Astrocyte (in vitro differentiated cells and primary cell): ENCODE measurements at regions not wholly inside any gene's neighbourhood (a gene's known extent, or its start where the extent isn't known, plus 50 kb on each side); places are given as distances from the start of the nearest gene placed in this dataset.

Experiments used
- DNase-seq: peaks from one replicate; pipeline ENCODE4 v3.0.0-alpha.2; 2010; ENCODE audit warnings: low read depth
- FAIRE-seq: peaks from 2 replicates; lab custom pipeline; 2011; peaks lifted over from hg19 to GRCh38; lab: Jason Lieb, UNC
- H2AFZ ChIP-seq: 2 replicates; pipeline ENCODE4 v1.6.0; 2012; ENCODE audit warnings: low read depth, low read length, inconsistent platforms
- H3K27ac ChIP-seq: 2 replicates; pipeline ENCODE4 v1.5.1; 2011; ENCODE audit warnings: low read depth, low read length, inconsistent platforms
- H3K27me3 ChIP-seq: 2 replicates; pipeline ENCODE4 v1.6.0; 2011; ENCODE audit warnings: low read length, inconsistent platforms; ENCODE audit not compliant: insufficient read depth
- H3K36me3 ChIP-seq: 2 replicates; pipeline ENCODE4 v1.5.1; 2011; ENCODE audit warnings: low read length, inconsistent platforms; ENCODE audit not compliant: insufficient read depth
- H3K4me1 ChIP-seq: 2 replicates; pipeline ENCODE4 v1.5.1; 2011; ENCODE audit warnings: low read length, inconsistent platforms; ENCODE audit not compliant: insufficient read depth
- H3K4me2 ChIP-seq: 2 replicates; pipeline ENCODE4 v1.6.0; 2012; ENCODE audit warnings: low read length, inconsistent platforms
- H3K4me3 ChIP-seq: 2 replicates; pipeline ENCODE4 v1.5.1; 2011; ENCODE audit warnings: low read depth, mild to moderate bottlenecking, low read length, inconsistent platforms; ENCODE audit not compliant: insufficient read depth
- H3K79me2 ChIP-seq: 2 replicates; pipeline ENCODE4 v1.6.0; 2012; ENCODE audit warnings: mild to moderate bottlenecking, low read length, inconsistent platforms; ENCODE audit not compliant: insufficient read depth
- H3K9ac ChIP-seq: 2 replicates; pipeline ENCODE4 v1.6.0; 2012; ENCODE audit warnings: mild to moderate bottlenecking, low read length, inconsistent platforms
- H3K9me3 ChIP-seq: 2 replicates; pipeline ENCODE4 v1.5.1; 2012; ENCODE audit warnings: low read depth, mild to moderate bottlenecking, low read length, inconsistent platforms; ENCODE audit not compliant: insufficient read depth
- H4K20me1 ChIP-seq: 2 replicates; pipeline ENCODE4 v1.6.0; 2012; ENCODE audit warnings: low read length, inconsistent platforms; ENCODE audit not compliant: insufficient read depth
- H3K27ac Mint-ChIP-seq: one replicate; pipeline ENCODE4 v1.8.0; 2021; ENCODE audit warnings: mild to moderate bottlenecking, mixed read lengths; ENCODE audit not compliant: unreplicated experiment
- H3K27me3 Mint-ChIP-seq: one replicate; pipeline ENCODE4 v1.8.0; 2021; ENCODE audit warnings: low read depth, mixed read lengths; ENCODE audit not compliant: unreplicated experiment
- H3K36me3 Mint-ChIP-seq: one replicate; pipeline ENCODE4 v1.8.0; 2021; ENCODE audit warnings: low read depth, mixed read lengths; ENCODE audit not compliant: unreplicated experiment
- H3K4me1 Mint-ChIP-seq: one replicate; pipeline ENCODE4 v1.8.0; 2021; ENCODE audit warnings: low read depth, mixed read lengths; ENCODE audit not compliant: unreplicated experiment
- H3K4me3 Mint-ChIP-seq: one replicate; pipeline ENCODE4 v1.8.0; 2021; ENCODE audit warnings: mild to moderate bottlenecking, moderate library complexity, mixed read lengths; ENCODE audit not compliant: unreplicated experiment
- H3K9me3 Mint-ChIP-seq: one replicate; pipeline ENCODE4 v1.8.0; 2021; ENCODE audit warnings: mild to moderate bottlenecking, mixed read lengths; ENCODE audit not compliant: unreplicated experiment
- EZH2 ChIP-seq: IDR thresholded peaks from 2 replicates; pipeline ENCODE4 v1.6.1; 2012; ENCODE audit warnings: mild to moderate bottlenecking, low read length, inconsistent platforms; ENCODE audit not compliant: insufficient read depth
- TF ChIP-seq, protein P1 (sequence below): IDR thresholded peaks from 2 replicates; pipeline ENCODE4 v1.5.1; 2011; ENCODE audit warnings: low read depth, mild to moderate bottlenecking, inconsistent platforms, low read length, moderate library complexity; ENCODE audit not compliant: insufficient read depth

DNA sequence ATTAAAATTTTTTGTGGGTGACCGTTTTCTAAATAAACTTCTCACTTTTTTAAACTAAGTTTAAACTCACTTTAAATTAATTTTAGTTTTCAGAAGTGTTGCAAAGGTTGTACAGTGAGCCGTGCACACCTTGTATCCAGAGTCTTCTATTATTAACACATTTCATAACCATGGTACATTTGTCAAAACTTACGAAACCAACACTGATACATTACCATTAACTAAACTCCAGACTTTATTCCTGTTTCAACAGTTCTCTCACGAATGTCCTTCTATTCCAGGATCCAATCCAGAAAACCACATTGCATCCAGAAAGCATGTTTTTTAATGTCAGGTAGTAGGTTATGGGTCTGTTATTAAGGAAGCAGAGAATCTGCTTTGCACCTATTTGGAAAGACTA, 319.9 kb downstream of the CBLN4 start:
- Mint-ChIP-seq H3K27ac (no peak overlapping the region), H3K36me3 (no peaks in the 10 kb centered on the region), H3K9me3 (no peaks in the 10 kb centered on the region), H3K27me3 (no peaks in the 10 kb centered on the region), H3K4me1 (no peaks in the 10 kb centered on the region), H3K4me3 (no peak overlapping the region)
- Histone ChIP-seq H3K9me3 (no peaks in the 10 kb centered on the region), H3K9ac (no peak overlapping the region), H3K4me3 (no peak overlapping the region), H3K79me2 (no peaks in the 10 kb centered on the region), H3K36me3 (no peaks in the 10 kb centered on the region), H3K27me3 (no peaks in the 10 kb centered on the region), H2AFZ (no peak overlapping the region), H3K27ac (no peak overlapping the region), H3K4me2 (no peak overlapping the region), H4K20me1 (no peaks in the 10 kb centered on the region), H3K4me1 (no peaks in the 10 kb centered on the region)
- FAIRE-seq (no peak), DNase-seq (no peak)
- TF ChIP-seq, protein P1, sequence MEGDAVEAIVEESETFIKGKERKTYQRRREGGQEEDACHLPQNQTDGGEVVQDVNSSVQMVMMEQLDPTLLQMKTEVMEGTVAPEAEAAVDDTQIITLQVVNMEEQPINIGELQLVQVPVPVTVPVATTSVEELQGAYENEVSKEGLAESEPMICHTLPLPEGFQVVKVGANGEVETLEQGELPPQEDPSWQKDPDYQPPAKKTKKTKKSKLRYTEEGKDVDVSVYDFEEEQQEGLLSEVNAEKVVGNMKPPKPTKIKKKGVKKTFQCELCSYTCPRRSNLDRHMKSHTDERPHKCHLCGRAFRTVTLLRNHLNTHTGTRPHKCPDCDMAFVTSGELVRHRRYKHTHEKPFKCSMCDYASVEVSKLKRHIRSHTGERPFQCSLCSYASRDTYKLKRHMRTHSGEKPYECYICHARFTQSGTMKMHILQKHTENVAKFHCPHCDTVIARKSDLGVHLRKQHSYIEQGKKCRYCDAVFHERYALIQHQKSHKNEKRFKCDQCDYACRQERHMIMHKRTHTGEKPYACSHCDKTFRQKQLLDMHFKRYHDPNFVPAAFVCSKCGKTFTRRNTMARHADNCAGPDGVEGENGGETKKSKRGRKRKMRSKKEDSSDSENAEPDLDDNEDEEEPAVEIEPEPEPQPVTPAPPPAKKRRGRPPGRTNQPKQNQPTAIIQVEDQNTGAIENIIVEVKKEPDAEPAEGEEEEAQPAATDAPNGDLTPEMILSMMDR, result no peak
- TF ChIP-seq EZH2, result no peak

DNA sequence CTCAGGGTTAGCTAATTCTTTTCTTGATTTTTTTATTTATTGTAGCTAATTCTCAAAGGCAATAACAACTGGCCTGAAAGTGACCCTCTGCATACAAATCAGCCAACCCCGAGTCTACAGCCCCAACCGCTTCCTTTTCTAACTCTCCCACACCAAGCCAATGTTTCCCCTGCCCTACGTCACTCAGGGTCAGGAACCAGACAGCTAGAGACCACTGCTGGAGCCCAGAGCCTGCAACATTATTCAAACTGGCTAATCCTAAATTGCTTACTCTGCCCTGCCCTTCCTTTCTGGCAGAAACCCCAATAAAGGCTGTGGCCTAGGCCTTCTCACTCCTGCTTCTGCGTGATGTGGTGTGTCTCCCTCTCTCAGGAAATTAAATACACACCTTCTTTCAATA, 320.7 kb downstream of the CBLN4 start:
- Mint-ChIP-seq H3K9me3 (peaks cover 1% of the 10 kb centered on the region), H3K27me3 (no peaks in the 10 kb centered on the region), H3K4me3 (no peak overlapping the region), H3K27ac (no peak overlapping the region), H3K36me3 (no peaks in the 10 kb centered on the region), H3K4me1 (no peaks in the 10 kb centered on the region)
- no peak overlapping the region for H3K4me3 ChIP-seq
- H3K27ac ChIP-seq, result no peak overlapping the region
- no peaks in the 10 kb centered on the region for H3K9me3 ChIP-seq
- TF ChIP-seq EZH2, result no peak
- TF ChIP-seq, protein P1, result no peak
- no peaks in the 10 kb centered on the region for H3K27me3 ChIP-seq
- no peak overlapping the region for H3K9ac ChIP-seq
- H3K4me1 ChIP-seq, result no peaks in the 10 kb centered on the region
- H3K36me3 ChIP-seq, result no peaks in the 10 kb centered on the region
- DNase-seq, result no peak
- no peak for FAIRE-seq
- no peaks in the 10 kb centered on the region for H3K79me2 ChIP-seq
- H2AFZ ChIP-seq, result no peak overlapping the region
- H3K4me2 ChIP-seq, result no peak overlapping the region
- no peaks in the 10 kb centered on the region for H4K20me1 ChIP-seq

DNA sequence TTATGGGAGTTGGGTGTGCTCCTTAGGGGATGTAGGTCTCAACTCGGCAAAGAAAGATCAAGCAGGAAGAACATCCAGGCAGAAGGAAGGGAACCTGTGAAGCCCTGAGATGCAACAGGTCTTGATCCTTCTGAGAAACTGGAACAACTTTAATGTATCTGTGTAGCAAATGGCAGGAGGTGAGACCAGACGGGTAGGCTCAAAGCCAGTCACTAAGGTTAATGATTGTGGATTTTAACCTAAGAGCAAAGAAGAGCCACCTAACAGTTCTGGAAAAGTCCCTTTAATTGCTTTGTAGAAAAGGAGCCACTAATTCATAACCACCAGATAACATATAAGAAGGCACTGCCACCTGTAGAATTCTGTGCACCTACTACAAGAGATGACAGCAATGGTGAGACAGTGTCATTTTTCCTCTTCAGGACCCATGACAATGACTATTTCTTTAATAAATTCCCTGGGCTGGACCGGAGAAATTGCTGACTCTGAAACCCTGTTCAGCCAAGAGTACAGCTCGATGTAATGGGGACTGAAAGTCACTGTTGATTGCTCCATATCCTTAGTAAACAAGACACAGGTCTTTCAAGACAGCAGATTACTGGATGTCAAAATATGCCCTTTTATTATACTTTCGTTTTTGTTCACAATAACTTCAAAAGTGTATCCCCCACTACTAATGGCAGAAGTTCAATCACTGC, 326.2 kb downstream of the CBLN4 start:
- peaks cover 6% of the 10 kb centered on the region for H3K9me3 Mint-ChIP-seq
- no peaks in the 10 kb centered on the region for H3K4me1 ChIP-seq
- no peak overlapping the region for H3K27ac Mint-ChIP-seq
- no peaks in the 10 kb centered on the region for H3K4me1 Mint-ChIP-seq
- no peaks in the 10 kb centered on the region for H3K36me3 ChIP-seq
- DNase-seq (no peak), FAIRE-seq (no peak)
- no peaks in the 10 kb centered on the region for H3K27me3 Mint-ChIP-seq
- no peaks in the 10 kb centered on the region for H3K9me3 ChIP-seq
- no peak overlapping the region for H3K4me2 ChIP-seq
- no peak overlapping the region for H2AFZ ChIP-seq
- no peaks in the 10 kb centered on the region for H3K79me2 ChIP-seq
- H3K4me3 ChIP-seq, result no peak overlapping the region
- no peaks in the 10 kb centered on the region for H4K20me1 ChIP-seq
- no peak overlapping the region for H3K4me3 Mint-ChIP-seq
- no peak overlapping the region for H3K9ac ChIP-seq
- H3K27ac ChIP-seq, result no peak overlapping the region
- no peaks in the 10 kb centered on the region for H3K27me3 ChIP-seq
- H3K36me3 Mint-ChIP-seq, result no peaks in the 10 kb centered on the region
- no peak for TF ChIP-seq EZH2
- TF ChIP-seq, protein P1, result no peak
